ENCODE measurements at regions not wholly inside any gene's neighbourhood (a gene's known extent, or its start where the extent isn't known, plus 50 kb on each side); places are given as distances from the start of the nearest gene placed in this dataset.

- Histone ChIP-seq H4K12ac (ENCODE audit: low read depth, low read length) (no peak overlapping the region), H3K14ac (ENCODE audit: low read length) (no peak overlapping the region)
- no CpG with 5 or more reads among the region's 1 CpG for WGBS (ENCODE audit: extremely low coverage, insufficient coverage, insufficient read length)
Observed at GRCh38 chr1:59233444-59233843, 63.5 kb upstream of the FGGY start.

GRCh38 chr1:59236721-59237545 is 60.0 kb upstream of the FGGY start:
- Histone ChIP-seq H3K27me3 (ENCODE audit: insufficient read depth, low read length) (no peaks in the 10 kb centered on the region), H2BK120ac (ENCODE audit: insufficient read depth, low read length, poor library complexity) (no peak overlapping the region), H2AFZ (ENCODE audit: insufficient read depth, low read length, poor library complexity) (no peak overlapping the region), H3K4me3 (ENCODE audit: low read depth, low read length) (no peak overlapping the region), H3K9ac (ENCODE audit: low read length) (no peak overlapping the region), H3K79me2 (ENCODE audit: control insufficient read depth, insufficient read depth, low read length, poor library complexity) (no peaks in the 10 kb centered on the region), H4K8ac (ENCODE audit: low read depth, low read length) (no peak overlapping the region), H3K14ac (ENCODE audit: low read length) (no peak overlapping the region), H2BK5ac (ENCODE audit: low read depth, low read length, poor library complexity) (no peak overlapping the region), H3K9me3 (ENCODE audit: insufficient read depth, low read depth, low read length) (no peaks in the 10 kb centered on the region), H4K91ac (ENCODE audit: low read depth, low read length) (no peak overlapping the region), H3K23ac (ENCODE audit: low read length) (no peak overlapping the region), H3K4me2 (ENCODE audit: low read length) (no peak overlapping the region), H2AK5ac (ENCODE audit: low read length) (no peak overlapping the region), H4K12ac (ENCODE audit: low read depth, low read length) (no peak overlapping the region), H3K27ac (ENCODE audit: low read depth, low read length) (no peak overlapping the region), H3K18ac (ENCODE audit: low read length) (no peak overlapping the region), H3K4me1 (ENCODE audit: control insufficient read depth in 1 of 2, insufficient read depth in 2 of 2, low read length in 2 of 2) (no peaks in the 10 kb centered on the region), H3K36me3 (ENCODE audit: control insufficient read depth in 1 of 2, insufficient read depth in 2 of 2, low read length in 2 of 2) (no peaks in the 10 kb centered on the region), H3K4ac (ENCODE audit: low read depth, low read length) (no peak overlapping the region), H2BK12ac (ENCODE audit: low read length) (no peak overlapping the region), H3K79me1 (ENCODE audit: low read length) (no peaks in the 10 kb centered on the region)
- WGBS (ENCODE audit: extremely low coverage, insufficient coverage, insufficient read length) = no CpG with 5 or more reads among the region's 3 CpGs
- DNase-seq = peak; percentile 3 to 60

More at GRCh38 chr1:59233444-59233843, 63.5 kb upstream of the FGGY start:
- Histone ChIP-seq H3K36me3 (ENCODE audit: control insufficient read depth in 1 of 2, insufficient read depth in 2 of 2, low read length in 2 of 2) (no peaks in the 10 kb centered on the region), H3K4me2 (ENCODE audit: low read length) (no peak overlapping the region), H4K91ac (ENCODE audit: low read depth, low read length) (no peak overlapping the region), H3K4ac (ENCODE audit: low read depth, low read length) (no peak overlapping the region), H2BK120ac (ENCODE audit: insufficient read depth, low read length, poor library complexity) (no peak overlapping the region), H3K79me2 (ENCODE audit: control insufficient read depth, insufficient read depth, low read length, poor library complexity) (no peaks in the 10 kb centered on the region), H3K23ac (ENCODE audit: low read length) (no peak overlapping the region), H3K18ac (ENCODE audit: low read length) (no peak overlapping the region), H3K27ac (ENCODE audit: low read depth, low read length) (no peak overlapping the region), H3K27me3 (ENCODE audit: insufficient read depth, low read length) (no peaks in the 10 kb centered on the region), H3K9me3 (ENCODE audit: insufficient read depth, low read depth, low read length) (no peaks in the 10 kb centered on the region), H2AFZ (ENCODE audit: insufficient read depth, low read length, poor library complexity) (no peak overlapping the region), H2BK12ac (ENCODE audit: low read length) (no peak overlapping the region), H4K8ac (ENCODE audit: low read depth, low read length) (no peak overlapping the region), H3K4me3 (ENCODE audit: low read depth, low read length) (no peak overlapping the region), H3K4me1 (ENCODE audit: control insufficient read depth in 1 of 2, insufficient read depth in 2 of 2, low read length in 2 of 2) (no peaks in the 10 kb centered on the region), H2BK5ac (ENCODE audit: low read depth, low read length, poor library complexity) (no peak overlapping the region), H3K79me1 (ENCODE audit: low read length) (no peaks in the 10 kb centered on the region), H2AK5ac (ENCODE audit: low read length) (no peak overlapping the region), H3K9ac (ENCODE audit: low read length) (no peak overlapping the region)
- no peak for DNase-seq

- H3K27ac ChIP-seq (ENCODE audit: low read depth, low read length) = no peak overlapping the region
- no peaks in the 10 kb centered on the region for H3K9me3 ChIP-seq (ENCODE audit: insufficient read depth, low read depth, low read length)
- no peak overlapping the region for H3K4ac ChIP-seq (ENCODE audit: low read depth, low read length)
- no CpG with 5 or more reads among the region's 2 CpGs for WGBS (ENCODE audit: extremely low coverage, insufficient coverage, insufficient read length)
- no peak overlapping the region for H3K9ac ChIP-seq (ENCODE audit: low read length)
- H3K79me2 ChIP-seq (ENCODE audit: control insufficient read depth, insufficient read depth, low read length, poor library complexity) = no peaks in the 10 kb centered on the region
- no peak overlapping the region for H3K14ac ChIP-seq (ENCODE audit: low read length)
- no peak overlapping the region for H2BK120ac ChIP-seq (ENCODE audit: insufficient read depth, low read length, poor library complexity)
- H4K12ac ChIP-seq (ENCODE audit: low read depth, low read length) = no peak overlapping the region
- H3K36me3 ChIP-seq (ENCODE audit: control insufficient read depth in 1 of 2, insufficient read depth in 2 of 2, low read length in 2 of 2) = no peaks in the 10 kb centered on the region
- no peak overlapping the region for H4K91ac ChIP-seq (ENCODE audit: low read depth, low read length)
- H3K18ac ChIP-seq (ENCODE audit: low read length) = no peak overlapping the region
- H3K4me1 ChIP-seq (ENCODE audit: control insufficient read depth in 1 of 2, insufficient read depth in 2 of 2, low read length in 2 of 2) = no peaks in the 10 kb centered on the region
- no peaks in the 10 kb centered on the region for H3K27me3 ChIP-seq (ENCODE audit: insufficient read depth, low read length)
- no peaks in the 10 kb centered on the region for H3K79me1 ChIP-seq (ENCODE audit: low read length)
- no peak overlapping the region for H3K4me3 ChIP-seq (ENCODE audit: low read depth, low read length)
- no peak overlapping the region for H3K23ac ChIP-seq (ENCODE audit: low read length)
- no peak overlapping the region for H2BK12ac ChIP-seq (ENCODE audit: low read length)
- H2AK5ac ChIP-seq (ENCODE audit: low read length) = no peak overlapping the region
- H3K4me2 ChIP-seq (ENCODE audit: low read length) = no peak overlapping the region
- no peak for DNase-seq
- no peak overlapping the region for H2BK5ac ChIP-seq (ENCODE audit: low read depth, low read length, poor library complexity)
- no peak overlapping the region for H2AFZ ChIP-seq (ENCODE audit: insufficient read depth, low read length, poor library complexity)
- no peak overlapping the region for H4K8ac ChIP-seq (ENCODE audit: low read depth, low read length)
Observed at GRCh38 chr1:59237900-59238299, 59.0 kb upstream of the FGGY start.

GRCh38 chr1:59238333-59238934 is 58.5 kb upstream of the FGGY start:
- Histone ChIP-seq H3K9me3 (ENCODE audit: insufficient read depth, low read depth, low read length) (no peaks in the 10 kb centered on the region), H3K4ac (ENCODE audit: low read depth, low read length) (no peak overlapping the region), H3K79me1 (ENCODE audit: low read length) (no peaks in the 10 kb centered on the region), H2BK120ac (ENCODE audit: insufficient read depth, low read length, poor library complexity) (no peak overlapping the region), H4K8ac (ENCODE audit: low read depth, low read length) (no peak overlapping the region), H3K4me3 (ENCODE audit: low read depth, low read length) (no peak overlapping the region), H3K4me2 (ENCODE audit: low read length) (no peak overlapping the region), H3K27ac (ENCODE audit: low read depth, low read length) (no peak overlapping the region), H2BK5ac (ENCODE audit: low read depth, low read length, poor library complexity) (no peak overlapping the region), H3K27me3 (ENCODE audit: insufficient read depth, low read length) (no peaks in the 10 kb centered on the region), H3K14ac (ENCODE audit: low read length) (no peak overlapping the region), H3K79me2 (ENCODE audit: control insufficient read depth, insufficient read depth, low read length, poor library complexity) (no peaks in the 10 kb centered on the region), H3K9ac (ENCODE audit: low read length) (no peak overlapping the region), H2BK12ac (ENCODE audit: low read length) (no peak overlapping the region), H3K36me3 (ENCODE audit: control insufficient read depth in 1 of 2, insufficient read depth in 2 of 2, low read length in 2 of 2) (no peaks in the 10 kb centered on the region), H3K18ac (ENCODE audit: low read length) (no peak overlapping the region), H4K91ac (ENCODE audit: low read depth, low read length) (no peak overlapping the region), H4K12ac (ENCODE audit: low read depth, low read length) (no peak overlapping the region), H3K4me1 (ENCODE audit: control insufficient read depth in 1 of 2, insufficient read depth in 2 of 2, low read length in 2 of 2) (no peaks in the 10 kb centered on the region), H3K23ac (ENCODE audit: low read length) (no peak overlapping the region), H2AFZ (ENCODE audit: insufficient read depth, low read length, poor library complexity) (no peak overlapping the region), H2AK5ac (ENCODE audit: low read length) (no peak overlapping the region)
- WGBS (ENCODE audit: extremely low coverage, insufficient coverage, insufficient read length) = no CpG with 5 or more reads among the region's 5 CpGs
- no peak for DNase-seq

Measured in trophoblast cell (in vitro differentiated cells and primary cell).